Hematopoietic multipotent progenitor cell (in vitro differentiated cells): ENCODE measurements at regions not wholly inside any gene's neighbourhood (a gene's known extent, or its start where the extent isn't known, plus 50 kb on each side); places are given as distances from the start of the nearest gene placed in this dataset.
A peak's percentile ranks its signal among the peaks of the same experiment; 100 is the strongest.

Source experiments
- DNase-seq, 3 donors: peaks; one replicate each; pipeline ENCODE4 v3.0.0-alpha.2; 2011 to 2015; ENCODE audit warnings: low read depth in 2 of 3, low spot score in 2 of 3

DNA sequence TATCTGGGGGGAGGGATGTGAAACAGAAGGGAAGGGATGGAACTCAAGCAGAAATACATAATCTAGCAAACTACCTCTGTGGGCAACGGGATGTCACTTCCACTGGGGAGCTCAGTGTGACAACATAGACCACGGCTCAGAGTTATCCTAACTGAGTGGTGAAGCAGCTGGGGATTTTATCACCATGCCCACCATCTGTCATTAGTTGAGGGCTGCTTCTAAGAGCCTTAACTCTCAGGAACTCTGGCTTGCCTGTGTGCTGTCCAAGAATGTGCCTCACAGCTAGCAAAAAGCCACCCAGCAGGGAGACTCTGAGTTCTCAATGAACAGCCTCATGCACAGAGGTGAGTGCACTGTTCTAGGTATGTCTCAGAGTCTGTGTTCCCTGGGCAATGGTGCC is 90.6 kb upstream of the CXCL14 start:
- no peak for DNase-seq

- DNase-seq = no peak
Observed at GRCh38 chr5:135667673-135668072, 88.9 kb upstream of the CXCL14 start.

GRCh38 chr5:135667204-135667603 is 88.4 kb upstream of the CXCL14 start:
- no peak for DNase-seq

- DNase-seq = no peak
Observed at GRCh38 chr5:135662683-135663082, 83.9 kb upstream of the CXCL14 start.

DNA sequence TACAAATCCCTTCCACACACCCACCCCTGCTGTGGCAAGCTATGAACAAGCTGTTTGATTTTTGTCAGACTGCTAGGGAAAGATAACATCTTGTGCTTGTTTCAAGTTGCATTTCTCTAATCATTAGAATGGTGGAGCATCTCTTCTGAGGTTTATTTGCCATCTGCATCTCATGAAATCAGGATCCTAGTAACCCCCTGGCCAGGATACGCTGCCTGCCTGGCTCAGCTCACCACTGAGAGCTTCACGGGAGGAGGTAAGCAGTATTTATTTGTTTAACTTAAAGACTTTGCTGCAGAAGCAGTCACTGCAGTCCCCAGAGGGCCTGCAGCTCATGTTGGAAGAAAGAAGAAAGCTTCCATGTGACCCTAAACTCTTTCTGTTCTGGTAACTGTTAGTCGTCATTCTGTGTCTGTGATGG is 83.3 kb upstream of the CXCL14 start:
- DNase-seq = no peak

DNA sequence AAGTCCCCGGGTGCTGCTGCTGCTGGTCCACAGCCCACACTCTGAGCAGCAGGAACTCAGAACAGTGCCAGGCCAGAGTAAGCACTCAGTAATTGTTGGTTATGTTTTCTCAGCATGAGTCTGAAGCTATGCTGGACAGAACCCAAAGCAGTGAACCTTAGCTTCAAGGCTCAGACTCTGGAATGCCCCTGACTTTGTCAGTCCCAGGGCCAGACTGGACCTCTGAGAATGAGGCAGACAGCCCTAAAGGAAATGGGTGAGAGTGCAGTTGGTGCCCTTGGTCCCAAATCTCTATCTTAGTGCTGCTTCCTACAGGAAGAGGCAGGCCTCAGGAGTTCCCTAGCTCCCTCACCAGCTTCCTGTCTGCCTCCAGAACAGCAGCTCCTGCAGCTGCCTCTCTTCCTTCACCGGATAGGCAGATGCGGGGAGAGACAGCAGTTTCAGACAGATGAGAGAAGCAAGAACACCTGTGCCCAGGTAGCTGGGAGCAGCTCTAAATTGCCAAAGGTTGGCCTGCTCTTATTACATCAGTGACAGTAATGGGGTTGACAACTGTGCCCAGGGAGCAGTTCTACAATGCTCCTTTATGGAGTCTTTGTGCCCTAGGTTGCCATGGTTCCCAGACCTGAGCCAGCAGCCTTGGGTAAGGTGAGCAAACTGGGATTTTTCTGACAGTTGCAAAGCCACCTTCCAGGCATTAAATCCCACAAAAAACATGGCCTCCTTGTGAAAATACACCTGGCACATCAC is 82.2 kb upstream of the CXCL14 start:
- peak in 1 of 3 donors; percentile 9 for DNase-seq

- no peak for DNase-seq
Observed at GRCh38 chr5:135657536-135658305, 78.9 kb upstream of the CXCL14 start.

DNA sequence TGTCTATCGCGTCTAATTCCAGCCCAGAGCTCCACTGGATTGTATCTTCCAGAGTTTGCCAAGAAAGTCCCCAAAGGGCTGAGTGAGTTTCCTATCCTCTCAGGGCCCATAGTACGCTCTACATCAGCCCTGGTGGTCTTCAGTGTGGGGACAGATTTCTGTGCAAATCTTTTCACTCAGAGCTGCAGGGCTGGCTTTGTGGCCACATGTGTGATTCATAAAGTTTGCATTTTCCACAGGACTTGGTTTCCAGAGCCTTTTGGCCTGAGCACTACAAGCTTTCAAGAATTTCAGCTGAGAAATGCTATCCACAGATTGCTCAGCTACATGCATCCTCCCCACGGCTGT is 76.7 kb upstream of the CXCL14 start:
- DNase-seq = no peak

DNA sequence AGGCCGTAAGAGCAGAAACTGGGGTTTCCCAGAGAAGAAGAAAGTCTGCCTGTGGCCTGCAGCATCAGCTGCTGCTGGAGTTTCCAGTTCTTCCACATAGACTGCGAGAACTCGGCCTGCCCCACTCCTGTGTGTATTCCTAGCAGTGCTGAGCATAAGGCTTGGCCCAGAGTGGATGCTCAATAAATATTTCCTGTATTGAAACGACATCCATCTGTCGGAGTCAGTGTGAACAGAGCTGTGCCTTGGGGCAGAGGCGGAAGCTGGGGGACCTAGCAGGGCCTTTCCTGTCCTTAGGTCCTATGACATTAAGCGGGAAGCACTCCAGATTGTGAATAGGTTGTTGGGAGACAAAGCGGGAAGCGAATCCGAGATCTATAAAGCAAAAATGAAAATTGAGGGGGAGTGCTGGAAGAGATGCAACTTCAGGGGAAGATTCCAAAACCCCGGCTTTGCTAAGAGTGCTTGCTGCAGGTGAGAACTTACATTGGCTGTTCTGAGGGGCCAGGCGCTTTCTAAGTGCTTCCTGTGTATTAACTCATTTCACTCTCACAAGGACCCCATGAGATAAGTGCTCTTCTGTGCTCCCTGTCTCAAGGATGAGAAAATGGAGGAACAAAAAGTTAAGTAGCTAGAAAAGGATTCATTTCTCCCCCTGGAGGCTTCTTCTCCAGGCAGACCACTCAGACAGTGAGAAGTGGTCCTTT is 76.1 kb upstream of the CXCL14 start:
- DNase-seq = no peak

GRCh38 chr5:135651156-135651555 is 72.4 kb upstream of the CXCL14 start:
- DNase-seq = no peak

DNA sequence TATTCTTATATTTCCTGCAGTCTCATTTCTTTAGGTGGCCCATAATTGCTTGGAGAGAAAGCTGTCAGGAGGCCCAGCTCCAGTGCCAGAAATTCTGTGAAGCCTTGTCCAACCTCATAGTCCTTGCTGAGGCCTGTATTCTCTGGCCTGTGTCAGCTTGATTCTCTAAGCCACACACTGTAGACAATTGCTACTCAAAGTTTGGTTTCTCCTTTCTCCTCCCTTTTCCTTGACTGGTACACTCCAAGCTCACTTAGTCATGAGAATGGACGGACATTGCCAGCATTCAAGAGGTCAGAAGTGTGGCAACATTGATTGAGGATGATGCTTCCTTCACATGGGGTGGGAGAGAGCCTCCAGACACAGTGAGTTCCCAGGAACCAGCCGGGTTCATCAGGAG is 71.3 kb upstream of the CXCL14 start:
- no peak for DNase-seq

GRCh38 chr5:135649435-135649834 is 70.6 kb upstream of the CXCL14 start:
- DNase-seq = no peak

DNA sequence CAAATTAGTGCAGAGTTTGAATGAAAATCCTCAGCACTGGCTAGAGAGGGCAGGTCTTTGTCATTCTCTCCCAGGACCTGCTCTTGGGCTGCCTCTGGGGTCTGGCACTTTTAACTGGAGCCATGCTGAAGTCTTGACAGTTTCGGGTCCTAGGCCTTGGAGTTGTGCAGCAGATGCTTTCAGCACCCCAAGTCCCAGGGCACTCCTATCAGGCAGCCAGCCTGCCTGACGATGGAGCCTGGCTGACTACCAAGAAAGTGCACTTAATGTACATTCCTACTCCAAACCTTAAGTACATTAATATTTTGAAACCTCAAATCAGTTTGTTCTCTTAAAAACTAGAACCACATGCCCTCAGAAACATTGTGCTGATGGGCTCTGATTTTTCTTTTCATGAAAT is 69.3 kb upstream of the CXCL14 start:
- no peak for DNase-seq

DNA sequence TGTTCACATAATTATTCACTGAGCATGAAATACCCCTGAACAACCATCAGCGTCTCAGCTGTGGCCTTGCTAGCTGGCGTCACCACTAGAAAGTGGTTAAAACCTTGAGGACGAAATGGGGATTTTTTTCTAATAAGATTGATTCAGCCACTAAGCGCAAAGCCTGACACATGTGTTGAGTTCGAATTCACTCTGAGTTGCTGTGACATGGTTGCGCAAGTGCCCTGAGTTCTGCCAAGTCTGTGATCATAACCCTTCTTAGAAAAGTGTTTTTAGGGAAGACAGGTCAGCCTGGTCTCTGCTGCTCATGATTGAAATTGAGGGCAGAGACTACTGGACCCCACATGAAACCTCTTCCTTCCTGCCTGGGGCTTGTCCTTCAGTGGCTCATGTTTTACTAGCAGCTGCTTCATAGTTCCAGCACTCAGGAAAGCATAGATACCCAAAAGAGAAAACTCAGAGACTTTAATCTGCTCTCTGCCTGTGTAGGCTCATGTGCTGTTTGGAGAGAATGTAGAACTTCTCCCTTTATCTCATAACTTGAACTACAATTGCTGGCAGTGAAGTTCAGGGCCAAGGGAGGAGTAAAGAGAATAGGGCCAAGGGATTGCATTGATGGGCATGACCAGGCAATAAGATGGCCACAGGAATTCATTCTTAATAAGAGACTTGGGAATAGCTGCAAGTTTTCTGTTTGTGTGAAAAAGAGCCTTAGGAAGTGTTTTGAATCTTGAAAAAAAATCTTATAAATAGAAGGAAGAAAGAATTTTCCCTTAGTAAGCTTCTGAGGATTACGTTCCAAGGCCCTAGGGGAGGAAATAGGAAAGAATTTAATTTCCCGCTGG is 66.8 kb upstream of the CXCL14 start:
- DNase-seq = no peak

GRCh38 chr5:135644816-135645215 is 66.0 kb upstream of the CXCL14 start:
- no peak for DNase-seq

DNA sequence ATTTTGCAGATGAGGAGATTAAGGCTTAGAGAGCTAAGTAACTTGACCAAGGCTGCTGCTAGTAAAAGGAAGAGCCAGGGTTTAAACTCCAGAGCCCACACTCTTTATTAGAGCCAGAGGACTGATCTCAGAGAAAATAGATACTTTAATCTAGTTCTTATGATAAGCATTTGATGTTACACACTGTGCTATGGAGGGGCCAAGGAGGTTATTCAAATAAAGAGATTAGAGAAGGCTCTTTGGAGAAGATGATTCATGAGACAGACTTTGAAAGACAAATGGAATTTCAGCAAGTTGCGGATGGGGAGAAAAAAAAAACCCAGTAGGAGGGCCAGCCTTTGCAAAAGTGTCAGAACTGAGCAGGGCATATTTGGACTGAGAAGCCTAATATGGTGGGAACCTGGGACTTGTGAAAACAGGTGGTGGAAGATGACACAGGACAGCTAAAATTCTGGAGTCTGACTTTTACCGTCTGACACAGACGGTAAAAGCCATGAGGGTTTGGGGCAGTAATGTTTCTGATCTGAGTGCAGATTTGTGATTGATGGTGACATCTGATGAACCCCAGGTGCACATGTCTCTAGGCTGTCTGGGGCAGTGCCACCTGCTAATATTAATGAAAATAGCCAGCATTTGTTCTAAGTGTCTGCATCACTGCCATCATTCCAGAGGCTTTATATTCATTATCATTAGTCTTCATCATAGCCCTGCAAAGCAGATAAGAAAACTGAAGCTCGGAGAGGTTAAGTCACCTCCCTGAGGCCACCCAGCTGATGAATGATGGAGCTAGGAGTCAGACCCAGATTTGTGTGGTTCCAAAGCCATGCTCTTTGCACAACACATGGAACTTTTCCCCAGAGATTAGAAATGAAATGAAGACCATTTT is 65.3 kb upstream of the CXCL14 start:
- no peak for DNase-seq

DNA sequence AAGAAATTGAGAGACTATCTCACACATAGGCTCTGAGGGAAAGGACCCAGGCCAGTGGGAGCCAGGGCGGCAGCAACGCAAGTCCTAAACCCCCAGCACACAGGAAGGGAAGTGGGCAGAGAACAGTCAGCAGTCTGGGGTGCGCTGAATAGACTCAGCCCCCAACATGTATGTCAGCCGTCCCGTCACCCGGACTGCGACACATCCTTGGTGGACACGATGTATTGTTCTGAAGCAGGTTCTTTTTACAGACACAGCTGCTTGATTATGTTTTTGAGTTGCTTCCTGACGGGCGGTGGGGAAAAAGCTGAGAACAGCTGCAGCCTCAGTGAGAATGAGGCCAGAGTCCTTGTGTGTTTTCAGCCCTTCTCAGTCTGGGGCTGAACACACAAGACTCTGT is 64.1 kb upstream of the CXCL14 start:
- no peak for DNase-seq

- DNase-seq = no peak
Observed at GRCh38 chr5:135642488-135642870, 63.7 kb upstream of the CXCL14 start.

DNA sequence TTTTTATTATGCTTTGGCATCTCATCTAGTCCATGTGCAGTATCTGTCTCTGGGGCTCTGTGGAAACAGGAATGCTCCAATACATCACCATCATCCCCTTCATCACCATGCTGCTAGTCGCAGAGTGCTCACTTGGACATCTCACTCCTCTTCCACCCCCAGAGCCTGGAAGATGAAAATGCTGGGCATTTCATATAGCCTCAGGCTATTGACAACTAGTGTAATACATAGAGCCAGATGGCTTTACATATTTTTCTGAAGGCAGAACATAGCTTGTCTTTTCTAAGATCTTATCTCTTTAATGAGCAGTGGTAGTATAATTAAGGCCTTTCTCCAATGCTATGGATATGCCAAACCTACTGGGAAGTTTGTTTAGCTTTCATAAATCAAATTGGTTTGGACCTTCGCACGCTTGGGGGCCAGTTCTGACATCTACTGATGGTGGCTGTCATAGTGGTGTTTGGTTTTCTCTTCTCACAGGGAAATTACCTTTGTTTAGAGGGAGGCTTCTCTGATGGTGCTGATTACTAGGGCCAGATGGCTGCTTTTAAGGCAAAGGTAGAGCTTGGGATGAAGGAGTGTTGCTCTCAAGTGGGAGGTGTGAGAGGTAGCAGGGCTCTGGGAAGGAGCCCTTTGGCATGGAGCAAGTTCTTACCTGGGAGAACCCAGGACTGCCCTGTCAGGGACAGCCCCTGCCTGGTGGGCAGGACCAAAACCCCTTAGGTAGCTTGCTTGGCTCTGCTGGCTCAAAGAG is 63.1 kb upstream of the CXCL14 start:
- no peak for DNase-seq
